Hippocampal formation (tissue), 2 donors: ENCODE measurements at regions not wholly inside any gene's neighbourhood (a gene's known extent, or its start where the extent isn't known, plus 50 kb on each side); places are given as distances from the start of the nearest gene placed in this dataset.

ENCODE experiments used
- DNase-seq, 2 donors: peaks; one replicate each; lab custom pipeline; 2025; lab: John Stamatoyannopoulos, UW

DNA sequence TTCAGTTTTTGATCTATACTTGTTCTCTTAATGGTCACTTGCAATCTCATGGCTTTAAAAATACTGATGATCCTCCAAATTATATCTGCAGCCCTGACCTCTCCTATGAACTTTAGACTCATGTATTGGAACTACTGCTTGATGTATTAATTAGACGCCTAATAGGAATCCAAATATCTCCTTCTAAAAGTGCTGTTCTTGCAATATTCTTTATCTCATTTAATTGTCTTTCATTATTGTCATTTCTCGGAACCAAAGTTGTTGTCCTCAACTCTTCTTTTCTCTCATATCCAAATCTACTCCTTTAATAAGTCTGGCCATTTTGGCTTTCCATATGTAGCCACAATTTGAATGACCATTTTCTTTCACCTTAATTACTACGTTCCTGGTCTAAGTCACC, 907.6 kb upstream of the SEL1L start:
- no peak for DNase-seq

DNA sequence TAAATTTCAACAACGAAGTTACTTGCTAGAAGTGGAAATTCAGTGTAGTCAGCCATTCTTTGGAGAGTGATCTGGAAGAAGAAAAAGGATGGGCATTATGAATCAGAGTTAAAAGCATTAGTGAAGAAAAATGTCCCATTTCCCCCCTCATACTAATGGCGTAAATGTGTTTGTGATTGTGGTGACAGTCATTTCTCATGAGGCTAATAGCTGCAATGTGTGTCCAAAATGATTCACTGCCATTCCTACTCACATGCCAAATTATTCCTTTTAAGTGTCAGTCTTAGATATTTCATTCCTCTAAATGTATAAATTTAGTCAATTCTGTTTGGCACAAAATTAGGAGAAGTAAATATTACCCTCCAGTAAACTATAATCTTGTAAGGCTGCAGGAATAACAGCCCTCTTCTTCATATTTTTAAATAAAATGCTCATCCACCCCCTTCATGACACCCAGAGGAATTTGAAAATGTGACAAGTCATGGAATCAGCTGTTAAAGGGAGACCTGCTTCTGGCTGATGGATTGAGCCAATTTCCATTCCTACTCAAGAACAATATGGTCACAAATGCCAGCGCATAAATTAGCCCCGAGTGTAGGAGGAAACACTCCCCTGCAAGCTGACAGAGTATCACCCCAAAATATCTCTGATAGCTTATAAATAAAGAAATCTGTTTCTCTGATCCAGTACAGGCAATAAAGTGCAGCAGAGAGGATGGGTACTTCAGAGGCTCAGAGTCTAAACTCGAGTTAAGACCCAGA, 912.3 kb upstream of the SEL1L start:
- DNase-seq: peak in 1 of 2 donors; percentile 12

DNA sequence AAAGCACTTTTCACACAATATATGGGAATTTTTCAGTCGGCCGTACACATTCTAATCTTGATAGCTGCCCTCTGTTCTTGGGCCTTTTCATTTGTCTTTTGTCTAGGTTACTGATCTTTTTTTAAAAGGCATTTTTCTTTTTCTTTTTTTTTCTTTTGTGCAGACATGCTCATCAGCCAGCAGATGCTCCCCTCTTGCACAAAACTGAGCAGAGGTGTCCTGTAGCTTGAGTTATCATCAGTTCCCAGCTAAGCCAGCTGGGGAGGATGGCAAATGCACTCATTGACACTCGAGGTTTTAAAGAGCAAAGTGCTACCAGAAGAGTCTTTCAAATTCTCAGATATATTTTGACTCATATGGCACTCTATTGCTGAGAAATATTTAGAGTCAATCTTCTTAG, 913.9 kb upstream of the SEL1L start:
- peak in 1 of 2 donors; percentile 22 for DNase-seq

DNA sequence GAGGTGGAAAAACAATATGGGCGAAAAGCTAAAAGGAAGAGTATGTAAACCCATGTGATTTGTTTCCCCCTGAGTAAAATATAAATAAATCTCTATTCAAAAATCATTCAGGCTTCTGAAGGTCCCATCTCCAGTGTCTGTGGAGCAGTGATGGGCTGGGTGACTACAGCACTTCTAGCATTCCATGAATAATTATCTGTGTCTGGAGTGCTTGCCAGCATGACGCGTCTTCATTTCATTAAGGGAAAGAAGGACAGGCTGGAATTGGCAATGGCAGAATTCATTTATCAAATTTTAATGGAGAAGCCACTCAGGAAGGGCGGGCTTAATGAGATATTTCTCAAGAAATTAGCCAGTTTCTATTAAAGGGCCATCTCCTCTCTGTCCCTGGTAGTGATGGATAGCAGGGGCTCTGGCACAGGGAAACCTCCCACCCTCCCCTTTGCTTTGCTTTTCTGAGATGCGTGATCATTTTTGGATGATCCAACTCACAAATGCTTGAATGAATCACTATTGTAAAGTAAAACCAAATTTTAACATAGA, 916.3 kb upstream of the SEL1L start:
- DNase-seq: no peak

DNA sequence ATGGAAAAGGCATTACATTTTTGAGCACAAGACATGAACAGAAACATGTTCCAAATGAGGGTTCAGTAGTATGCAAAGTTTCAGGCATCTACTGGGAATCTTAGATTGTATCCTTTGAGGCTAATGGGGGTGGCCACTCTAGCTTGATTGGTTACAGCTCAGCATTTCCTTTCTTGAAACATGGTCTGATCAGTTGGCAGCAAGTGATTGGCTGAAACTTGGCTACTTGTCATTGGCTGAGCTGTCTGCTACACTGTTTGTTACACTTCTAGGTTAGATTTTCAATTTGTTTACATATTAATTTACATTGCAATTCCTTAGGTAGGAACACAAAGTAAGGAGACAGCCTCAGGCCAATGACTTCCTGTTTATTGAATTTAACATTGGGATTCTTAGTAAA, 918.0 kb upstream of the SEL1L start:
- DNase-seq: no peak

DNA sequence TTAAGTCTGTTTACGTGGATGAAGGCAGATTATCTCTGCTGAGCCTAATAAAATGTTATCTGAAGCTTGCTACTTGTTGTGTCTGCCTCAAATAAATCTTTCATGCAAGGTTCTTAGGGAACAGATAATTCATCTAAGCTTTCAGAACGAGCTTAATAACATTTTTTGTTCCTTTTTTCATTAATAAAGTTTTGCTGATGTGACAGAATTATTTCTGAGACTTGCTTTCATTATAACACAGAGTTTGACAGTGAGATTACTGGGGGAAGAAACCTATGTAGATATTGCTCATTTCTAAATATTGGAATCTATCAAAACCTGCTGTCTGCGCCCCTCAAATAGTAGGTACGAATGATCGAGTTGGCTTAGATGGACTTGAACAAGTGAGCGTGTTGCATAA, 948.7 kb upstream of the SEL1L start:
- DNase-seq: no peak

DNA sequence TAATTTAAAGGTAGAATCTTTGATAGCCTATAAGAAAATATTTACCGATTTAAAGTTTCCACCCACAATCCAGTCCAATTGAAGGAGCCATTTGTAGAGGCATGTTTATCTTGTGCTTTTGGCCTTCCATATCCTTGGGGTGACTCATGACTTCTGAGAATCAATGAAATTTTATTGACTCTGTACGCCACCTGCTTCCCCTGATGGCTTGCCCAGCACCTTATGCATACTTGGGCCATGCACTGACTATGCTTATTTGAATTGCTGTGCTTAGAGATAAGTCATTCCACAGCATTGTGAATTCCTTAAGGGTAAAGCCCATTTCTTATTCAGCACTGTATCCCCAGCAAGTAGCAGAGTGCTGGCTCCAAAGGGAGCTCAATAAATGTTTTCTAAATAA, 954.8 kb upstream of the SEL1L start:
- DNase-seq: no peak

DNA sequence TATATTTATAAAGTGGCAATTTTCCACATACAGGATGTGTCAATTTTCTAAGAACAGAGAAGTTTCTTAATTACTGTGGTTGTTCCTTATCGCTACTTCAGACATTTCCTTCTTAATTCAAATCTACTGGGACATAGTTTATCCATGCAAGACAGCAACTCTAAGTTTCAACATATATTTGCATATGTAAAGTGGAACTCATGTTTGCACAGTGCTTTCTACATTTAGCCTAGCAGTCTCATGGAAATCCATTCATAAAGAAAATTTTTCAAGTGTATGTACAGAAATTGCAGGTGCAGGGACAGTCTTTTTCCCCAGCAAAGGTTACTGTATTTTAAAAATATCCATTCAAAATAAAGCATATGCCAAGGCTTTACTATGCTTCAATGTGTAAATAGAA, 956.7 kb upstream of the SEL1L start:
- DNase-seq: no peak

DNA sequence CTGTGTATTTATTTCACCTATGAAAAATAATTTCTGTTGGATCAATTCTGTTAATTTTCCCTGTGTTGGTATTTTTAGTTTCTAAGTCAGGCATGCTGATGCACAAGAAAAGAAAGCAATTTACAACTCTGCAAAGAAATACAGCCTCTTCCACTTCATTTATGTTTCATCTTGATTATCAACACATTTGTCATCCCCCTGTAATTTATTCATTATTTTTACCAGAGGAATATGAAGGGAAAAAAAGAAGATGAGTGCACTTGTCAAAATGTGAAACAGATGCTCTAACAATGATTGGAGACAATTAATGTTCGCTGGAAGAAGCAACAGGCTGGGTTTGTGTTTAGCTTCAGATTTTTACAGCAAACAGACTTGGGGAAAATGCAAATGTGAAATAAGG, 958.5 kb upstream of the SEL1L start:
- DNase-seq: no peak

DNA sequence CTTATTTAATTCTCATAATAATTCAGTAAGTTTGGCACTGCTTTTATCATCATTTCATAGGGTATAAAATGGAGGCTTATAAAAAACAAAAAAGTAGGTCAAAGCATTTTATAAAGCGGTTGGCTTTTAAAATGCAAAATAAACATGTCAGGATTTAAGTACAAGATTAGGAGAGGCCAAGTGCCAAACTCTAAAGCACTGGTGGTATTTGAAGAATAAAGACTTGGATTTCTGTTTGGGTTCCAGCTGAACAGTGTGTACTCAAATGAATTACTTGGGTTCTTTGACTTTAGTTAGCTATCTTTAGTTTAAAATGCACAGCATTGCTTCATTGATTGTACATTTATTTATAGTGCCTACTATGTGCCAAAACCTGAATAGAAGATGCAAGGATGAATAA, 966.6 kb upstream of the SEL1L start:
- no peak for DNase-seq

DNA sequence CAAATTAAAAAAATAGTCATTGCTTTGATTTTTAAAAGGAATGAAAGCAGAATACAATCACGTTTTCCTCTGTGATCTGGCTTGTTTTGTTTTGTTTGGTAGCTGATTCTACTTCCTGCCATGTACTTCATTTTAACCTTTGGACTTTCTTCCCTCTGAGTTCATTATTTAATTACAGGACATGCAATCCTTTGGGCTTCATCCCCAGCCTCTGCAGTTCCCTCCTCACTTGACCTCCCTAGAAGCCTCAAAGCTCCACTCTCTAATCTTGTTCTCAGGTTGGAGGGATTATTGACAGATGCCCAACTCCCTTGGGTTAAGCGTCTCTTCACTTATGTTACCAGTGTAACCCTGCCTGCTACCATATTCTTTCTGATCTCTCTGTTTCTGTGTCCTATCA, 967.9 kb upstream of the SEL1L start:
- no peak for DNase-seq

DNA sequence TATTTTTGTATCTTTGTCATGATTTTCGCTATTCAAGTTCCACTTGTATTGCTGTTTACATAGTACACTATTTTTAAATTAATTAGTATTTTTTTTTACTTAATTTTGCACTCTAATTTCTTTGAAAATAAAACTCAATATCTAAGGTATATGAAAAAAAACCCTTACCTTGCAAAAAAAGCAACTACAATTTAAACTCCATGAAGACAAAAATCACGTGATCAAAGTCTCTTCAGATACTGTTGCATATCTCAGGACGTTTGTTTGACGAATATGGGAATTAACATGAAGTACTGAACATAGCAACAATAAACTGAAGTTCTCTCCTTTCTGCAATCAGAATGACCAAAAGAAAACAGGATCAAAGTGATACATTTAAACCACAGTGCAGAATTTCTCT, 968.4 kb upstream of the SEL1L start:
- no peak for DNase-seq

DNA sequence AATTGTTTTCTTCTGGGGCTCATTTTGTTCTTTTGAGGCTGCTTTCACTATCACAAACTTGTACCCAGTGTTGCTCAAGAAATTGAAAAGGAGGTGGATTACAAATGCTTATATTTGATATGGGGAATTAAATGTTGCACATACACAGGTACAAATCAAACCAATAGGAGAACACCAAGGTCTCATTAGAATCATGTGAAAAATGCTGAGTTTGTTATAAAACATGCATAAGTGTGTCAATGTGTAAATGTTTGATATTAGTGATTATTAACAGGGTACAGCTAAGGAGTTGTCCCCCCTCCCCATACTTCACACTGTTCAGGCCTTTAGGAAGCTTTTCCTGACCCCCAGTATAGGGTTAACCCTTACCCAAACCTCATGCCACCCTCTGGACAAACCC, 971.2 kb upstream of the SEL1L start:
- DNase-seq: no peak

DNA sequence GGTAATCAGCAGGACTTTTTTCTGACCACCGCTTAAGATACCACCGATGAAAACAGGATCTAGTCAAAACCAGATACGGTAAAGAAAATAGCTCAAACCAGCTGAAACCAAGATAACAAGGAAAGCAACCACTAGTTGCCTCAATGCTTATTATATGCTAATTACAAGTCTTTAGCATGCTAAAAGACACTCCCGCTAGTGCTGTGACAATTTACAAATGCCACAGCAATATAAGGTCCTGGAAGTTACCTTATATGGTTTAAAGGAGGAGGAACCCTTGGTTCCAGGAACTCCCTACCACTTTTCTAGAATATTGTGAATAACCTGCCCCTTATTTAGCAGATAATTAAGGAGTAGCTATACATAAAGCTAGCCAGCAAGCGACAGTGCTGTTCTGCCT, 976.4 kb upstream of the SEL1L start:
- DNase-seq: no peak

DNA sequence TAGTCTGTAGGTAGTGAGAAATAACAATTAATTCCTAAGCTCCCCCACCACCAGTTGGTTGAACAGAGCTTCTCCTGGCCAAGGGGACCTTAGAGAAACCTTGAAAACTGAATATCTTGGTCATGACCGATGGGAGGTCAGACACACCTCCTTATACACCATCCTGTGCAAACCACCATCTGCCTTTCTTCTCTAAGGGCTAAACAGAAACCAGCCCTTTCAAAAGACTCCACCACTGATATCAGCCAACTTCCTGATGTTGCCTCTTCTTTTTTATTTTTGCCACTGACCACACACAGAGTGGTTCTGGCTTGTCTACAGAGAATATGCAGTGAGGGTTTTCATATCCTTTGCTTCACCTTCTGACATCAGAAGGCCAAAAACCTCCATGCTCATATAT, 977.7 kb upstream of the SEL1L start:
- DNase-seq: no peak

DNA sequence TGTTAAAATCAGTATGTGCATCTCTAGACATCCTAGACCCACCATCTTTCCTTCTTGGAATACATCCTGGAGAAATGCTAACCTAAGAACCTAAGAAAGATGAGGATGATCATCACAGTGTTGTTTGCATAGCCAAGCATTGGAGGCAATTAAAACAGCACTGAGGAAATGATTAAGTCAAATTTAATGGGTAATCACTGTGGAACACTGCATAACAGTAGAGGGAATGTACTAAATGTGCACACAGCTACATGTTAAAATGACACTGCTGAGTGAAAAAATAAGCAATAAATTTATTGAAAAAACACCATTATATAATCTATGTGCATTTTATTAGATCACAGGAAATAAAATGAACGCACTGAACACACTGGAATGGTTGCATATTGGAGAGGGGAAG, 987.1 kb upstream of the SEL1L start:
- DNase-seq: no peak

DNA sequence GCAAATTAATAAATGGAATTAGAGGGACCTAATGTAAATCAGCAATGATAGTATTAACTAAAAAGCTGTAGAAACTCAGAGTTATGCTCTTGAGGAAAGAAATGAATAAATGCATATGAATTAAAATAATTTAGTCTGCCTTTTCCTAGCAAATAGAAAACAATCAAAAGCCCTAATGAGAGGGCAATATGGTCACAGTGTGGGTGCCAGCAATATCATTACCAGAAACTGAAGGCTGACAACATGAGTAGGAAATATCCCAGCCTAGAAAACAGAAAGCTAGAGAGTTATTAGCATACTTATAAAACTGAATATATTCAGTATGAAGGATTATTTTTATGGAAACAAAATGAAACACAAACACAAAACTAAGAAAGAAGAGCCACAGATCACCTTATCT, 987.5 kb upstream of the SEL1L start:
- DNase-seq: no peak

DNA sequence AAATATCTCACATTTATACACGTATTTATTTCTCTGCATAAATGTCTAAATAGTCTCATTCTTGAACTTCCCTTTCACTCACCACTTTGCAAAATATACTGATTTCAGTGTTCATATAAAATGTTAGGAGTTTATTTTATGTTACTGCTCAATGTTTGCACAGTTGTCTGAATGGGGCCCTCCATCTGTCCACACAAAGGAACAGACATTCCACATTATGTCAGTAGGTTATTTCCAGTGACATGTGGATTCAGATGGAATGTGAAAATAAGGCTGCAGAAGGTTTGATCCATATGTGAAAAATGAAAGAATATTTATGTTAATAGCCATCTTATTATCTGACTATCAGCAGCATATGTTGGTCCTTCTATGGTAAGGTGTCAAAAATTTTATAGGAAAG, 994.4 kb upstream of the SEL1L start:
- DNase-seq: no peak

DNA sequence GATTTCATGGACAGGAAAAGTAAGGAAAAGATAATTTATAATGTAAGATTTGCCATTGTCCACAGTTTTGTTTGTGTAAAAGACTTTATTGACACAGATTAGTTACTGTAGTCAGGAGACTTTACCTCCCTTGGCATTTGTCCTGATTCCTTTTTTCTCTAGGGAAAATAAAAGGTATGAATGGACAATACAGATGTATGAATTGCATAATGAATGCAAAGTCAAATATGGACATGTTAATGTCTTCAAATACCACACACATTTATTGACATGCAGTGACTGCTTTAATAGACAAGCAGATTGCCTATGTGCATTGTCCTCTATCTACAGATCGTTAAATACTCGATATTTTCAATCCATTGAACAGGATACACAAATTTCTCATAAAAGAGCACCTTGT, 999.7 kb upstream of the SEL1L start:
- DNase-seq: no peak

DNA sequence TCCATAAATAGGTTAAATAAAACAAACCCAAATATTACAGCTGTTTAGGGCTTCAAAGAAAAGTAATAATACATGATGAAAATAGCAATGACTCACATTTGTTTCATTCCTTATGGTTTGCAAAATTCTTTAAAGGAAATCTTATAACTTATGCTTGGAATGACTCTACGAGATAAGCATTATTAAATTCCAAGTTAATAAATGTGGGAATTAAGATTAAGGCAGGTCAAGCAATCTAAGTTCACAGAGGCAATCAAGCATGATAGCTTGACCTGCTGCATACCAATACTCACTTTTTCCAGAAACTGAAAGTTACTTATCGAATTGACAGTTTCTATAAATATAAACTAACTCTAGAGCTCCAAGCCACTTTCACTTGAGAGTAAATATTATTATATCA, 1002.9 kb upstream of the SEL1L start:
- DNase-seq: no peak

DNA sequence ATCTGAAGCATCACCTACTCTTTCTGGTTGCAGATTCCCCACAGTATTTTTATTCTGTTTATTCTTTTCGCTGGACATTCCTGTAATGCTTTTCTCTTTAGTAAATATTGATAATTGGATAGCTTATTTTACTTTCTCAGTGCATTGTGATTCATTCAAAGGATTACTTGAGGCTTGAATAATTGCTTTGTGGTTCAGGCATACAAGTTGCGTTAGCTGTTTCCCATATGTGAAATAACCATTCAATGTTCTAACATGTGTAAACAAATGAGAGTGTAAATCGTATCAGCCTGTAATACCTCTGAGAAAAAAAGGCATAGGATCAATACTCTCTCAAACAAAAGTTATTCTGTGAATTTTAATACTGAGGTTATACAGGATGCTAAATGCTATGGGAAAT, 1004.2 kb upstream of the SEL1L start:
- no peak for DNase-seq

DNA sequence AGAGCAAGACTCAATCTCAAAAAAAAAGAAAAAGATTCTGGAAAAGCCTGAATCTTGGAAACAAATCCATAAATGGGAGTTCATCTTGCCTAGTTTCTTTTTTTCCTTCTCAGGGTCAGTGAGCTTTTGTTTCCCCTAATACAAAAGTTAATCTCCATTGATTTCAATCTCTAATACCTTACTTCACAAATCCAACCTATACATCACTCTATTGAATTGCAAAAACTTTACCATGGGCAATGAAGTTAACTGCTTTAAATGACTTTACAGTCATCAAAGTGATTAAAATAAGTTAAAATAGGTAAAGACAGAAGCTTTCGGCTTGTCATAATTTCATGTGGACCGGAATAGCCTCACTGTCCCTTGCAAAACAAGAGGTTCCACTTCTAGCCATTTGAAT, 1012.7 kb upstream of the SEL1L start:
- no peak for DNase-seq

DNA sequence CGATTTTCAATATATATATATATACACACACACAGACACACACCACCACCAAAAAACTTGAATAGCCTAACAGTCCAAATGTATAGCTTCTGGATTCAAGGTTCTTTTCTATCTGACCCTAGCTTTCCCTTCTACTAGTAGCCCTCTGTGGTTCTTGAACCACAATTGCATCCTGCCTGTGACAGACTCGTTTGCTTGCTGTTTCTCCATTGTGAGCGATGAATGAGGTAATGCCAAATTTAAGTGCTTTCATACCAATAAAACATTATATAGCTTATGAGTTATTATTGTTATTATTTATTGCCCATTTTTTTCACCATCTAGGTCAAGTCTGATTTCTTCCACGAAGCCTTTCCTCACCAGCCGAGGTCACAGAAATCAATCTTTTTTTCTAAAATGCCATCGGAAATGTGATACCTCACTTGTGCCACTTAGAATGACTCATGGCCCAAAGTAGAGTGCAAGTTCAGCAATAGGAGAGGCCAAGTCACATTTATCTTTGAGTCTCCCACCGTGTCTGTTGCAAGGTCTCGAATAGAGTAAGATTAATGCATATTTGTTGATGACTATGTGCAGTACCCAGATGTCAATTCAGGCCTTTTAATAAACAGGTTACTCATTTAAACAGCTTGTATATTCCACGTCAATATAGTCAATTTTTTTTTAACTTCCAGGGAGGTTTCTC, 1015.8 kb upstream of the SEL1L start:
- no peak for DNase-seq

DNA sequence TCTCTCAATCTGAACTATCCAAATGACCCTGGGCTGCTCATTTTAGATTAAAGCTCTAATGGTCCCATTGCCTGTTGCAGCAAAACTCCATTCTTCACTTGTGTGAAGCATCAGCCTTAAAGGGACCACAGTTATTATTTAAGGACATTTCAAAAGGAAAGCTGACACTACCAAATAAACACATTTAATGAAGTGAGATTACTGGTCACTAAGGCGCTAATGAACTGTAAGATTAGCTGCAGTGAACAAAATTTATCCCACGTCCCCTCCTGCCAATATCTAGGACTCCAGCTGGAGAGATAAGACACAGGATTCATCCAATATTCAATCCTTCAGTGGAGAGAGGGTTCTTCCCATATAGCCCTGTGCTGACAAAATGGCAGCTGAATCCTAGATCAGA, 1029.2 kb upstream of the SEL1L start:
- no peak for DNase-seq
